ENCODE measurements at regions not wholly inside any gene's neighbourhood (a gene's known extent, or its start where the extent isn't known, plus 50 kb on each side); places are given as distances from the start of the nearest gene placed in this dataset.

DNA sequence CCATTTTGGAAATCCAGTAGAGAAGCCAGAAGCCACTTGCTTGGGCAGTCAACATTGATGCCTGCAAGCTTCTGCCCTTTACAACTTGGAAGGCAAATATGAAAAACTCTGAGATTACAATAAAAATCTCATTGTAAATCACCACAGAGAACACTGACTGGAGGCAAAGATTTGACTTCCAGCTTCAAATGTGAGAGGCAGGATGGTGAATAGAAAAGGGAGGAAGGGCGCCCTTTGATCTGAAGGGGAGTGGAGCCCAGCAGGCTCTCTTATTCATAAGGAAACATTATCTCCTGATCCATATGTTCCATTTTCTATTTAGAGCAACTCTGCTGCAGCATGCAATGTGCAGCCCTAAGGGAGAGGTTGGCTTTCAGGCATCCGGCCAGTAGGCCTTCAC is 348.3 kb downstream of the AJAP1 start:
- H3K27ac ChIP-seq = no peak overlapping the region
- DNase-seq (ENCODE audit: low spot score) = no peak
- TF ChIP-seq, protein P1, sequence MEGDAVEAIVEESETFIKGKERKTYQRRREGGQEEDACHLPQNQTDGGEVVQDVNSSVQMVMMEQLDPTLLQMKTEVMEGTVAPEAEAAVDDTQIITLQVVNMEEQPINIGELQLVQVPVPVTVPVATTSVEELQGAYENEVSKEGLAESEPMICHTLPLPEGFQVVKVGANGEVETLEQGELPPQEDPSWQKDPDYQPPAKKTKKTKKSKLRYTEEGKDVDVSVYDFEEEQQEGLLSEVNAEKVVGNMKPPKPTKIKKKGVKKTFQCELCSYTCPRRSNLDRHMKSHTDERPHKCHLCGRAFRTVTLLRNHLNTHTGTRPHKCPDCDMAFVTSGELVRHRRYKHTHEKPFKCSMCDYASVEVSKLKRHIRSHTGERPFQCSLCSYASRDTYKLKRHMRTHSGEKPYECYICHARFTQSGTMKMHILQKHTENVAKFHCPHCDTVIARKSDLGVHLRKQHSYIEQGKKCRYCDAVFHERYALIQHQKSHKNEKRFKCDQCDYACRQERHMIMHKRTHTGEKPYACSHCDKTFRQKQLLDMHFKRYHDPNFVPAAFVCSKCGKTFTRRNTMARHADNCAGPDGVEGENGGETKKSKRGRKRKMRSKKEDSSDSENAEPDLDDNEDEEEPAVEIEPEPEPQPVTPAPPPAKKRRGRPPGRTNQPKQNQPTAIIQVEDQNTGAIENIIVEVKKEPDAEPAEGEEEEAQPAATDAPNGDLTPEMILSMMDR (IDR thresholded peaks at IDR 0.05) = no peak
- H3K4me3 ChIP-seq = no peak overlapping the region

DNA sequence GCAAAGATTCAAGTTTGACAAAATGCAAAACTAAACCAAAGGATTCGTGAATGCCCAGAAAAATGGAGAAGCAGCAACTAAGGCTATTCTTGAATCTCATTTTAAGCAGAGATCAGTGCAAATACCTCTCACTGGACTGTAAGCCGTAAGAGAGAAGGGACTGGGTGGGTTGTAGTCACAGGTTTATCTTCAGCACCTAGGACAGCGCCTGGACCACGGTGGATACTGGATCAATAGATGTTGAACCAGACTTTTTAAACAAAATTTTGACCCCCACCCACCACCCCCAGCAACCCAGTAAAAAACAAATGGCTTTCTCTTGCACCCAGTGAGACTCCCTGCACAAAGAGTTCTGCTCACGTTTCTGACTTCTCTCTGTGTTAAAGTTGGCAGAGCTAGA is 347.1 kb downstream of the AJAP1 start:
- no peak for DNase-seq (ENCODE audit: low spot score)
- Histone ChIP-seq H3K4me3 (no peak overlapping the region), H3K27ac (no peak overlapping the region)
- TF ChIP-seq, protein P1 (IDR thresholded peaks at IDR 0.05) = no peak

DNA sequence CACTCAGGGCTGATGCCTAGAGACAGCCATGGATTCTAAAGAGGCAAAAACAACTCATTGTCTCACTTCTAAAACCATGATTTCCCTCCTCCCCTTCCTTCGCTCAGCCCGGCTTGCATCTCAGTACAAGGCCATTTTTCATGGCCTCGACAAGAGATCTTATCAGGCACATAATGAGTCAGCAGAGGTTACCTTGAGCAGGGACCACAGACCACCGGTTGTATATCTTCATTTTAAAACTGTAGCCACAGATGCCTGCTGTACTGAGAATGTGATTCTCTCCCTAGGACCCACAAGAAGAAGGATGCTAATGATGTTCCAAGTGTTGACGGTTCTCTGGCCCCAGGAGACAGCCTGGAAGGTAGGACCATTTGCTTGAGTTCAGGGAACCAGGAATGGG is 331.9 kb downstream of the AJAP1 start:
- Histone ChIP-seq H3K27ac (no peak overlapping the region), H3K4me3 (no peak overlapping the region)
- TF ChIP-seq, protein P1 (IDR thresholded peaks at IDR 0.05) = no peak
- DNase-seq (ENCODE audit: low spot score) = no peak

DNA sequence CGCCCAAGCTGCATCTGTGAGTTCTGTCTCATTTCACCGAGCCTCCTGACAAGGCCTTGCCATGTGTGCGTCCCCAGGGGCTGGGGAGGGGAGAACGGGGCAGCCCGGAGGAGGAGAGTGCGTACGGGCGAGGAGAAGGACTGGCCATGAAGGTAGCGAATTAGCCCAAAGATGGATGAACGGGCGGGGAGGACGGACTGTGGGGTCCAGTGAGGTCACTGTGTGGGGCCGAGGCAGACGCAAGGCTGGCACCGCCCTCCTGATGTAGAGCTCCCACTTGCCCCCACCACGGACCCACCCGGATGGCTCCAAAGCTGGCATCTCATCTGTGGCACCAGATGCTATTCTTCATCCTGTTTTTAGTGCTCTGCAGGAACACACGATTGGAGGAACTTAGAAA is 330.4 kb downstream of the AJAP1 start:
- H3K4me3 ChIP-seq = no peak overlapping the region
- DNase-seq (ENCODE audit: low spot score) = no peak
- TF ChIP-seq, protein P1 (IDR thresholded peaks at IDR 0.05) = no peak
- H3K27ac ChIP-seq = no peak overlapping the region

DNA sequence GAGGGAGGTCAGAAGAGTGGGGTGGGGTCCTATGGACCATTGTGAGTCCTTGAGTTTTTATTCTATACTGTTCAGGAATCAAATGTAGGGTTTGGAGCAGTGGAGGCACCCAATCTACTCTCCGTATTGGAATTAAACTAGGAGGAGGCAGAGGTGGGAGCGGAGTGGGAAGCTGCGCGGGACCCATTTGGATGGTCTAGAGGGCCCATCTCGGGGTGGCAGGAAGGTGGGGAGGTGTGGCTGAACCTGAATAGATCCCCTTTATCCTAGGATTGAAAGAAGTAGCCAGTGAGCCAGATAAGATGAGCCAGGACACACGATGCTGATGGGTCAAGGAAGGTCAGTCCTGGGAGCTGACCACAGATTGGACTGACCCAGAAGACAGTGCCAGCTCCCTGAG is 325.8 kb downstream of the AJAP1 start:
- Histone ChIP-seq H3K4me3 (no peak overlapping the region), H3K27ac (no peak overlapping the region)
- no peak for DNase-seq (ENCODE audit: low spot score)
- TF ChIP-seq, protein P1 (IDR thresholded peaks at IDR 0.05) = no peak

DNA sequence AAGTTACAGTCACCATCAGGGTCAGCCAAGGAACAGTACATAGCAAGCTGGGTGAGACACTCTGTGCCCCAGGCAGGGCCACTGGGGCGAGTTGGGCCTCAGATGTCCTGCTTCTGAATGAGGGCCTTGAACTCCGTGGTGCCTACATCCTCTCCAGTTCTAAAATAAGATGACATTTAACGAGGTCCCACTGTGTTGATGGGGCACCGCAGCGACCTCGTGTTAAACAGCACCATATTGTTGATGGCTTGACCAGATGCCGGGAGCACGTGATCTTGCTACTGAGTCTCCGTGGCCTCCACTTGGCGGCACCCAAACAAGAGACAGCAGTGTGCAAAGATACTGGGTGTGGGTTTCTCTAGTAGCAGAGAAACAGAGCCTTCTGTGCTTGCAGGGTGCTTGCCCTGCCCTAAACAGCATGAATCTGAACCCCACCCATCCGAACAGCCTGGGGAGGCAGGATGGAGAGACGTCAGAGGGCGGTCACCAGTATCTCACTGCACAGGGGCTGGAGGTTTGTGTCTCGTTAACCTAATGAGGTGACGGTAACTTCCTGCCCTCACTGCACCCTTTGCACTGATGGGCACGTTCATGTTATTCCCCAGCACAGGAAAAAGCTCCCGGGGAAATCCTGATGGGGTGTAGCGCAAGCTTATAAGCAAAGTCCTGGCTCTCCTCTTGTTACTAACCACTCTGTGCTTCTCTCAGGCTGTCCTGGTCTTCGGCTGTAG is 324.4 kb downstream of the AJAP1 start:
- TF ChIP-seq, protein P1 (IDR thresholded peaks at IDR 0.05) = no peak

DNA sequence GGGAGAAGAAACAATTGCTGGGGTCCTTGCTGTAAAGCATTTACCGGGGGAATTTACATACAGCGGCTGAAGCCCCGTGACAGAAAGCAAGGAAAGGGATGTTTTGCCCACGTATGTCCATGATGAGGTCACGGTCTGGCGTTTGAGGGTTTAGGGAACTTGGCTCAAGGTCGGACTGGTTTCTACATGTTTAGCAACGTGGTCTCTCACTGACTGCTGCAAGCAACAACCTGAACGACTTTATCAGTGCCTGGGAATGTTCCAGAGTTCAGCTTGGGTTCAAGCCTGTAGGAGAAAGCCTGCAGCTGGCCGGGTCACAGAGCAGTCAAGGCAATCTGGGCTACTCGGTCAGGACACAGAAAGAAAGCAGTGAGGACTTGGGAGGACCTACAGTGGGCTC is 323.3 kb downstream of the AJAP1 start:
- H3K27ac ChIP-seq = no peak overlapping the region
- H3K4me3 ChIP-seq = no peak overlapping the region
- TF ChIP-seq, protein P1 (IDR thresholded peaks at IDR 0.05) = no peak

More for the DNA sequence above, 324.4 kb downstream of the AJAP1 start:
- Histone ChIP-seq H3K4me3 (no peak overlapping the region), H3K27ac (no peak overlapping the region)
- DNase-seq (ENCODE audit: low spot score) = peak; percentile 29

More for the DNA sequence above, 323.3 kb downstream of the AJAP1 start:
- DNase-seq (ENCODE audit: low spot score) = peak; percentile 55
